HEK293 (cell line): ENCODE measurements at regions not wholly inside any gene's neighbourhood (a gene's known extent, or its start where the extent isn't known, plus 50 kb on each side); places are given as distances from the start of the nearest gene placed in this dataset.

Source experiments
- ZNF24 ChIP-seq: fragments of 450-650 bp; formaldehyde crosslinking; IDR thresholded peaks from 2 replicates; pipeline ENCODE4 v1.5.1; 2016; ENCODE audit warnings: missing biosample characterization, missing genetic modification characterization
- ZNF416 ChIP-seq: fragments of 450-650 bp; formaldehyde crosslinking; IDR thresholded peaks from 2 replicates; pipeline ENCODE4 v1.5.1; 2016; ENCODE audit warnings: missing biosample characterization, missing genetic modification characterization
- ZNF624 ChIP-seq: fragments of 450-650 bp; formaldehyde crosslinking; IDR thresholded peaks from 2 replicates; pipeline ENCODE4 v1.5.1; 2017; ENCODE audit warnings: missing biosample characterization, missing genetic modification characterization
- ZNF629 ChIP-seq: fragments of 450-650 bp; formaldehyde crosslinking; IDR thresholded peaks from 2 replicates; pipeline ENCODE4 v1.5.1; 2017; ENCODE audit warnings: missing biosample characterization, missing genetic modification characterization
- TF ChIP-seq, protein P1 (sequence below): fragments of 450-650 bp; formaldehyde crosslinking; IDR thresholded peaks from 2 replicates; pipeline ENCODE4 v1.5.1; 2016; ENCODE audit warnings: missing biosample characterization, missing genetic modification characterization
- TF ChIP-seq, protein P2 (sequence below): fragments of 450-650 bp; formaldehyde crosslinking; IDR thresholded peaks from 2 replicates; pipeline ENCODE4 v1.5.1; 2016; ENCODE audit warnings: missing biosample characterization, missing genetic modification characterization
- TF ChIP-seq, protein P3 (sequence below): fragments of 450-650 bp; formaldehyde crosslinking; IDR thresholded peaks from 2 replicates; pipeline ENCODE4 v1.5.1; 2016; ENCODE audit warnings: missing biosample characterization, missing genetic modification characterization, borderline replicate concordance

DNA sequence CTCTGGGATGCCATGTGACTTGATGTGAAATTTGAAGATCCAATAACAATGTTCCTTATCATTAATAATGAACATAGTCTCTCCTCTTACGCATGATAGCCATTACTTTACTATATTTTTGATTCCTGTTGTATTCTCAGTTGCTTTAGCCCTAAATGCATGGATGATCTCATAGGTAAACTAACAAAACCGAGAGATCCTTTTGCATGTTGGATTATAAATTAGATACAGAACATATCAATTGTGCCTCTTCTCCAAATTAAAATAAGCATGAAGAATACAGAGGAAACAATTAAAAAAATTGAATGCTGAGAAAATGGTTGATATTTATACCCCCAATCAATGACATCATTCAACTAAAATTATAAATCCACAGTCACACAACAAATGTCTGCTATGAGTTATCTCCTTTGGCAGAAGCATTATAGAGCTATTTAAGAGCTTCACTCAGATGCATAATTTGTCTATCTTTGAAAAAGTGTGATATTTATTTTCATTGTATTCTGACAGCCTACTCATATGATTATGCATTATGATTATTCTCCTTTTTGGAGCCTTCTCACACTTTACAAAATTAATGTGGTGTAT is 386.4 kb upstream of the STXBP6 start:
- TF ChIP-seq ZNF24 (tag by site-specific recombination), result no peak
- TF ChIP-seq, protein P1, sequence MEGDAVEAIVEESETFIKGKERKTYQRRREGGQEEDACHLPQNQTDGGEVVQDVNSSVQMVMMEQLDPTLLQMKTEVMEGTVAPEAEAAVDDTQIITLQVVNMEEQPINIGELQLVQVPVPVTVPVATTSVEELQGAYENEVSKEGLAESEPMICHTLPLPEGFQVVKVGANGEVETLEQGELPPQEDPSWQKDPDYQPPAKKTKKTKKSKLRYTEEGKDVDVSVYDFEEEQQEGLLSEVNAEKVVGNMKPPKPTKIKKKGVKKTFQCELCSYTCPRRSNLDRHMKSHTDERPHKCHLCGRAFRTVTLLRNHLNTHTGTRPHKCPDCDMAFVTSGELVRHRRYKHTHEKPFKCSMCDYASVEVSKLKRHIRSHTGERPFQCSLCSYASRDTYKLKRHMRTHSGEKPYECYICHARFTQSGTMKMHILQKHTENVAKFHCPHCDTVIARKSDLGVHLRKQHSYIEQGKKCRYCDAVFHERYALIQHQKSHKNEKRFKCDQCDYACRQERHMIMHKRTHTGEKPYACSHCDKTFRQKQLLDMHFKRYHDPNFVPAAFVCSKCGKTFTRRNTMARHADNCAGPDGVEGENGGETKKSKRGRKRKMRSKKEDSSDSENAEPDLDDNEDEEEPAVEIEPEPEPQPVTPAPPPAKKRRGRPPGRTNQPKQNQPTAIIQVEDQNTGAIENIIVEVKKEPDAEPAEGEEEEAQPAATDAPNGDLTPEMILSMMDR (tag by site-specific recombination), result no peak
- TF ChIP-seq, protein P2, sequence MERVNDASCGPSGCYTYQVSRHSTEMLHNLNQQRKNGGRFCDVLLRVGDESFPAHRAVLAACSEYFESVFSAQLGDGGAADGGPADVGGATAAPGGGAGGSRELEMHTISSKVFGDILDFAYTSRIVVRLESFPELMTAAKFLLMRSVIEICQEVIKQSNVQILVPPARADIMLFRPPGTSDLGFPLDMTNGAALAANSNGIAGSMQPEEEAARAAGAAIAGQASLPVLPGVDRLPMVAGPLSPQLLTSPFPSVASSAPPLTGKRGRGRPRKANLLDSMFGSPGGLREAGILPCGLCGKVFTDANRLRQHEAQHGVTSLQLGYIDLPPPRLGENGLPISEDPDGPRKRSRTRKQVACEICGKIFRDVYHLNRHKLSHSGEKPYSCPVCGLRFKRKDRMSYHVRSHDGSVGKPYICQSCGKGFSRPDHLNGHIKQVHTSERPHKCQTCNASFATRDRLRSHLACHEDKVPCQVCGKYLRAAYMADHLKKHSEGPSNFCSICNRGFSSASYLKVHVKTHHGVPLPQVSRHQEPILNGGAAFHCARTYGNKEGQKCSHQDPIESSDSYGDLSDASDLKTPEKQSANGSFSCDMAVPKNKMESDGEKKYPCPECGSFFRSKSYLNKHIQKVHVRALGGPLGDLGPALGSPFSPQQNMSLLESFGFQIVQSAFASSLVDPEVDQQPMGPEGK (tag by site-specific recombination), result no peak
- TF ChIP-seq, protein P3, sequence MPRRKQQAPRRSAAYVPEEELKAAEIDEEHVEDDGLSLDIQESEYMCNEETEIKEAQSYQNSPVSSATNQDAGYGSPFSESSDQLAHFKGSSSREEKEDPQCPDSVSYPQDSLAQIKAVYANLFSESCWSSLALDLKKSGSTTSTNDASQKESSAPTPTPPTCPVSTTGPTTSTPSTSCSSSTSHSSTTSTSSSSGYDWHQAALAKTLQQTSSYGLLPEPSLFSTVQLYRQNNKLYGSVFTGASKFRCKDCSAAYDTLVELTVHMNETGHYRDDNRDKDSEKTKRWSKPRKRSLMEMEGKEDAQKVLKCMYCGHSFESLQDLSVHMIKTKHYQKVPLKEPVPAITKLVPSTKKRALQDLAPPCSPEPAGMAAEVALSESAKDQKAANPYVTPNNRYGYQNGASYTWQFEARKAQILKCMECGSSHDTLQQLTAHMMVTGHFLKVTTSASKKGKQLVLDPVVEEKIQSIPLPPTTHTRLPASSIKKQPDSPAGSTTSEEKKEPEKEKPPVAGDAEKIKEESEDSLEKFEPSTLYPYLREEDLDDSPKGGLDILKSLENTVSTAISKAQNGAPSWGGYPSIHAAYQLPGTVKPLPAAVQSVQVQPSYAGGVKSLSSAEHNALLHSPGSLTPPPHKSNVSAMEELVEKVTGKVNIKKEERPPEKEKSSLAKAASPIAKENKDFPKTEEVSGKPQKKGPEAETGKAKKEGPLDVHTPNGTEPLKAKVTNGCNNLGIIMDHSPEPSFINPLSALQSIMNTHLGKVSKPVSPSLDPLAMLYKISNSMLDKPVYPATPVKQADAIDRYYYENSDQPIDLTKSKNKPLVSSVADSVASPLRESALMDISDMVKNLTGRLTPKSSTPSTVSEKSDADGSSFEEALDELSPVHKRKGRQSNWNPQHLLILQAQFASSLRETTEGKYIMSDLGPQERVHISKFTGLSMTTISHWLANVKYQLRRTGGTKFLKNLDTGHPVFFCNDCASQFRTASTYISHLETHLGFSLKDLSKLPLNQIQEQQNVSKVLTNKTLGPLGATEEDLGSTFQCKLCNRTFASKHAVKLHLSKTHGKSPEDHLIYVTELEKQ (tag by site-specific recombination), result no peak
- no peak for TF ChIP-seq ZNF624
- TF ChIP-seq ZNF629, result no peak
- TF ChIP-seq ZNF416 (tag by site-specific recombination), result no peak
